ENCODE measurements at regions not wholly inside any gene's neighbourhood (a gene's known extent, or its start where the extent isn't known, plus 50 kb on each side); places are given as distances from the start of the nearest gene placed in this dataset.

GRCh38 chr15:93154666-93155065 is 65.7 kb upstream of the RGMA start:
- ChIA-PET CTCF (no interaction called here), POLR2A (no interaction called here)
- WGBS (ENCODE audit: insufficient coverage), result no CpG with 5 or more reads among the region's 5 CpGs

GRCh38 chr15:93152951-93153350 is 63.9 kb upstream of the RGMA start:
- no peak overlapping the region for H3K4me3 ChIP-seq (ENCODE audit: control insufficient read depth in 1 of 2, extremely low read depth in 1 of 2, low read length in 1 of 2)
- no peak overlapping the region for H3K4me3 Mint-ChIP-seq
- CTCF ChIA-PET, result no interaction called here
- H3K4me1 Mint-ChIP-seq, result peaks cover 20 to 24% (median 20%) of the 10 kb centered on the region in 3 donors
- peaks cover 6 to 9% of the 10 kb centered on the region in 2 donors for H3K27me3 Mint-ChIP-seq
- no peaks in the 10 kb centered on the region for H3K36me3 ChIP-seq (ENCODE audit: control insufficient read depth in 2 of 2, extremely low read depth in 1 of 2, insufficient read depth in 1 of 2, low read length in 1 of 2)
- peaks cover 0 to 17% of the 10 kb centered on the region in 2 experiments for H3K27me3 ChIP-seq (replicated peaks in 1 of 2; ENCODE audit: control insufficient read depth in 2 of 2, extremely low read depth in 1 of 2, insufficient read depth in 2 of 2, low read length in 1 of 2)
- POLR2A ChIA-PET, result interaction anchor here (0.6 kb wide), 2 partner anchors 83 to 915 kb away, joined by 3 to 5 read pairs; no protein-coding TSS in a partner anchor
- H3K9me3 Mint-ChIP-seq, result peaks cover 0 to 5% (median 0%) of the 10 kb centered on the region in 3 donors
- peak overlapping the region in 1 of 2 donors; percentile 4 for H3K27ac Mint-ChIP-seq
- H3K27ac ChIP-seq (ENCODE audit: low read length), result no peak overlapping the region
- no peaks in the 10 kb centered on the region for H3K9me3 ChIP-seq
- ATAC-seq (replicated peaks in 1 of 4), result no peak
- DNase-seq, result no peak
- peaks cover 19 to 25% of the 10 kb centered on the region in 2 experiments for H3K4me1 ChIP-seq (ENCODE audit: control insufficient read depth in 1 of 2, extremely low read depth in 1 of 2, insufficient read depth in 2 of 2, low read length in 2 of 2)
- H3K36me3 Mint-ChIP-seq, result no peaks in the 10 kb centered on the region
- 66% methylated on average over 3 of the region's 6 CpGs for WGBS (ENCODE audit: insufficient coverage)

More at GRCh38 chr15:93154666-93155065, 65.7 kb upstream of the RGMA start:
- Histone ChIP-seq H3K4me1 (ENCODE audit: control insufficient read depth in 1 of 2, extremely low read depth in 1 of 2, insufficient read depth in 2 of 2, low read length in 2 of 2) (peaks cover 19 to 25% of the 10 kb centered on the region in 2 experiments), H3K9me3 (no peaks in the 10 kb centered on the region), H3K27me3 (replicated peaks in 1 of 2; ENCODE audit: control insufficient read depth in 2 of 2, extremely low read depth in 1 of 2, insufficient read depth in 2 of 2, low read length in 1 of 2) (peaks cover 0 to 17% of the 10 kb centered on the region in 2 experiments), H3K4me3 (ENCODE audit: control insufficient read depth in 1 of 2, extremely low read depth in 1 of 2, low read length in 1 of 2) (no peak overlapping the region), H3K36me3 (ENCODE audit: control insufficient read depth in 2 of 2, extremely low read depth in 1 of 2, insufficient read depth in 1 of 2, low read length in 1 of 2) (no peaks in the 10 kb centered on the region), H3K27ac (ENCODE audit: low read length) (no peak overlapping the region)
- Mint-ChIP-seq H3K4me1 (peaks cover 20 to 24% (median 20%) of the 10 kb centered on the region in 3 donors), H3K9me3 (peaks cover 0 to 5% (median 0%) of the 10 kb centered on the region in 3 donors), H3K27ac (no peak overlapping the region), H3K4me3 (no peak overlapping the region), H3K27me3 (peaks cover 6 to 9% of the 10 kb centered on the region in 2 donors), H3K36me3 (no peaks in the 10 kb centered on the region)
- no peak for DNase-seq
- ATAC-seq (replicated peaks in 1 of 4), result no peak

- ChIA-PET POLR2A (interaction anchor here (0.6 kb wide), 2 partner anchors 84 to 915 kb away, joined by 3 to 5 read pairs; no protein-coding TSS in a partner anchor), CTCF (interaction anchor here in 1 of 2 donors (1.0 kb wide), 1 partner anchor 11 kb away, joined by 3 read pairs; no protein-coding TSS in a partner anchor)
- Mint-ChIP-seq H3K36me3 (no peaks in the 10 kb centered on the region), H3K4me1 (peaks cover 20 to 24% (median 20%) of the 10 kb centered on the region in 3 donors), H3K27ac (peak overlapping the region; percentile 16 to 35), H3K27me3 (peaks cover 6 to 9% of the 10 kb centered on the region in 2 donors), H3K9me3 (peaks cover 0 to 5% (median 0%) of the 10 kb centered on the region in 3 donors), H3K4me3 (no peak overlapping the region)
- Histone ChIP-seq H3K4me3 (ENCODE audit: control insufficient read depth in 1 of 2, extremely low read depth in 1 of 2, low read length in 1 of 2) (no peak overlapping the region), H3K27ac (ENCODE audit: low read length) (no peak overlapping the region), H3K27me3 (replicated peaks in 1 of 2; ENCODE audit: control insufficient read depth in 2 of 2, extremely low read depth in 1 of 2, insufficient read depth in 2 of 2, low read length in 1 of 2) (peaks cover 0 to 19% of the 10 kb centered on the region in 2 experiments), H3K36me3 (ENCODE audit: control insufficient read depth in 2 of 2, extremely low read depth in 1 of 2, insufficient read depth in 1 of 2, low read length in 1 of 2) (no peaks in the 10 kb centered on the region), H3K4me1 (ENCODE audit: control insufficient read depth in 1 of 2, extremely low read depth in 1 of 2, insufficient read depth in 2 of 2, low read length in 2 of 2) (peaks cover 19 to 25% of the 10 kb centered on the region in 2 experiments), H3K9me3 (no peaks in the 10 kb centered on the region)
- ATAC-seq (replicated peaks in 1 of 4) (peak; percentile 57 to 99 (median 78)), DNase-seq (peak in 33 of 35 experiments; percentile 8 to 69 (median 31))
- 0% methylated on average over 1 of the region's 5 CpGs for WGBS (ENCODE audit: insufficient coverage)
Observed at GRCh38 chr15:93152360-93152759, 63.3 kb upstream of the RGMA start.

- H3K4me1 ChIP-seq (ENCODE audit: control insufficient read depth in 1 of 2, extremely low read depth in 1 of 2, insufficient read depth in 2 of 2, low read length in 2 of 2), result peaks cover 19 to 25% of the 10 kb centered on the region in 2 experiments
- H3K36me3 Mint-ChIP-seq, result no peaks in the 10 kb centered on the region
- no peak for ATAC-seq (replicated peaks in 1 of 4)
- no peak overlapping the region for H3K4me3 Mint-ChIP-seq
- H3K9me3 Mint-ChIP-seq, result peaks cover 0 to 5% (median 0%) of the 10 kb centered on the region in 3 donors
- no peaks in the 10 kb centered on the region for H3K9me3 ChIP-seq
- 70% methylated on average over 8 of the region's 14 CpGs for WGBS (ENCODE audit: insufficient coverage)
- H3K27me3 Mint-ChIP-seq, result peaks cover 6 to 9% of the 10 kb centered on the region in 2 donors
- ChIA-PET CTCF (no interaction called here), POLR2A (no interaction called here)
- H3K4me3 ChIP-seq (ENCODE audit: control insufficient read depth in 1 of 2, extremely low read depth in 1 of 2, low read length in 1 of 2), result no peak overlapping the region
- DNase-seq, result no peak
- no peak overlapping the region for H3K27ac Mint-ChIP-seq
- H3K27me3 ChIP-seq (replicated peaks in 1 of 2; ENCODE audit: control insufficient read depth in 2 of 2, extremely low read depth in 1 of 2, insufficient read depth in 2 of 2, low read length in 1 of 2), result peaks cover 0 to 25% of the 10 kb centered on the region in 2 experiments
- H3K36me3 ChIP-seq (ENCODE audit: control insufficient read depth in 2 of 2, extremely low read depth in 1 of 2, insufficient read depth in 1 of 2, low read length in 1 of 2), result no peaks in the 10 kb centered on the region
- peaks cover 20 to 24% (median 20%) of the 10 kb centered on the region in 3 donors for H3K4me1 Mint-ChIP-seq
- no peak overlapping the region for H3K27ac ChIP-seq (ENCODE audit: low read length)
Observed at GRCh38 chr15:93150910-93151881, 62.2 kb upstream of the RGMA start.

GRCh38 chr15:93146601-93147000 is 57.6 kb upstream of the RGMA start:
- Histone ChIP-seq H3K36me3 (ENCODE audit: control insufficient read depth in 2 of 2, extremely low read depth in 1 of 2, insufficient read depth in 1 of 2, low read length in 1 of 2) (no peaks in the 10 kb centered on the region), H3K9me3 (no peaks in the 10 kb centered on the region), H3K4me1 (ENCODE audit: control insufficient read depth in 1 of 2, extremely low read depth in 1 of 2, insufficient read depth in 2 of 2, low read length in 2 of 2) (peaks cover 3 to 14% of the 10 kb centered on the region in 2 experiments), H3K27ac (ENCODE audit: low read length) (no peak overlapping the region), H3K27me3 (replicated peaks in 1 of 2; ENCODE audit: control insufficient read depth in 2 of 2, extremely low read depth in 1 of 2, insufficient read depth in 2 of 2, low read length in 1 of 2) (peaks cover 0 to 21% of the 10 kb centered on the region in 2 experiments), H3K4me3 (ENCODE audit: control insufficient read depth in 1 of 2, extremely low read depth in 1 of 2, low read length in 1 of 2) (no peak overlapping the region)
- Mint-ChIP-seq H3K27ac (no peak overlapping the region), H3K9me3 (no peaks in the 10 kb centered on the region), H3K36me3 (no peaks in the 10 kb centered on the region), H3K27me3 (peaks cover 2 to 9% of the 10 kb centered on the region in 2 donors), H3K4me1 (peaks cover 4 to 21% (median 10%) of the 10 kb centered on the region in 3 donors), H3K4me3 (no peak overlapping the region)
- ATAC-seq (replicated peaks in 1 of 4) (no peak), DNase-seq (no peak)
- CTCF ChIA-PET, result no interaction called here
- POLR2A ChIA-PET, result no interaction called here
- 94% methylated on average over 4 of the region's 5 CpGs for WGBS (ENCODE audit: insufficient coverage)

- no peak for DNase-seq
- H3K4me1 ChIP-seq (ENCODE audit: control insufficient read depth in 1 of 2, extremely low read depth in 1 of 2, insufficient read depth in 2 of 2, low read length in 2 of 2), result peaks cover under 1 to 15% of the 10 kb centered on the region in 2 experiments
- no peak overlapping the region for H3K27ac ChIP-seq (ENCODE audit: low read length)
- Mint-ChIP-seq H3K36me3 (no peaks in the 10 kb centered on the region), H3K4me1 (peaks cover 6 to 20% (median 12%) of the 10 kb centered on the region in 3 donors), H3K27me3 (peaks cover 0 to 7% of the 10 kb centered on the region in 2 donors), H3K9me3 (no peaks in the 10 kb centered on the region), H3K27ac (no peak overlapping the region), H3K4me3 (no peak overlapping the region)
- no peaks in the 10 kb centered on the region for H3K36me3 ChIP-seq (ENCODE audit: control insufficient read depth in 2 of 2, extremely low read depth in 1 of 2, insufficient read depth in 1 of 2, low read length in 1 of 2)
- H3K27me3 ChIP-seq (replicated peaks in 1 of 2; ENCODE audit: control insufficient read depth in 2 of 2, extremely low read depth in 1 of 2, insufficient read depth in 2 of 2, low read length in 1 of 2), result peaks cover 0 to 20% of the 10 kb centered on the region in 2 experiments
- no peak overlapping the region for H3K4me3 ChIP-seq (ENCODE audit: control insufficient read depth in 1 of 2, extremely low read depth in 1 of 2, low read length in 1 of 2)
- no peak for ATAC-seq (replicated peaks in 1 of 4)
- POLR2A ChIA-PET, result no interaction called here
- CTCF ChIA-PET, result no interaction called here
- H3K9me3 ChIP-seq, result no peaks in the 10 kb centered on the region
- 56% methylated on average over 5 of the region's 7 CpGs for WGBS (ENCODE audit: insufficient coverage)
Observed at GRCh38 chr15:93146196-93146595, 57.2 kb upstream of the RGMA start.

Data from T-cell (primary cell).